ENCODE measurements at regions not wholly inside any gene's neighbourhood (a gene's known extent, or its start where the extent isn't known, plus 50 kb on each side); places are given as distances from the start of the nearest gene placed in this dataset.

DNA sequence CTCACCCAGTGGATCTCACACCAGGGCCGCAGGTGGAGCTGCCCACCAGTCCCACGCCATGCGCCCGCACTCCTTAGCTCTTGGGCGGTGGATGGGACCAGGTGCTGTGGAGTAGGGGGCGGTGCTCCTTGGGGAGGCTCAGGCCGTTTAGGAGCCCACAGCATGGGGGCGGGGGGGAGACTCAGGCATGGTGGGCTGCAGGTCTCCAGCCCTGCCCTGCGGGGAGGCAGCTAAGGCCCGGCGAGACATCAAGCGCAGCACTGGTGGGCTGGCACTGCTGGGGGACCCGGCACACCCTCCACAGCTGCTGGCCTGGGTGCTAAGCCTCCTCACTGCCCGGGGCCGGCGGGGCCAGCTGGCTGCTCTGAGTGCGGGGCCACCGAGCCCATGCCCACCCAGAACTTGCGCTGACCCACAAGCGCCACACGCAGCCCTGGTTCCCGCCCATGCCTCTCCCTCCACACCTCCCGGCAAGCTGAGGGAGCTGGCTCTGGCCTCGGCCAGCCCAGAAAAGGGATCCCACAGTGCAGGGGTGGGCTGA is 312.9 kb upstream of the GIMD1 start:
- DNase-seq (ENCODE audit: low read depth in 2 of 3, low spot score in 2 of 3), result no peak

DNA sequence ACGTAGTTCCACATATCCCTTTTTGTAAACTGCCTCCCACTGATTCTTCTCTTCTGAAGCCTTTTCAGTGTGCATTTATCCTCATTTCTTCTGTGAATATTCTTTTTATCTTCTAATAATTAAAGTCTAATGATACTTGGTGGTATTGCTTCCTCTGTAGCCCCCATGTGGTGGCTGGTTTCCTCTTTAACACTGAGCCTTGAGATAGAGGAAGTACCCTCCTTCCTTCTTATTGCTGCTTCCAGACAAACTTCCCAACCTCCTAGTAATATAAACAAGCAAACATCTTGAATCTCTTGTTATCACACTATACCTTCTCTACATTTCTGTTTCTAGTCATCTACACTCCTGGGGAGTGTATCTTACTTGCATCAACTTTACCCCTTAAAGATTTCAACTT is 310.5 kb upstream of the GIMD1 start:
- no peak for DNase-seq (ENCODE audit: low read depth in 2 of 3, low spot score in 2 of 3)

DNA sequence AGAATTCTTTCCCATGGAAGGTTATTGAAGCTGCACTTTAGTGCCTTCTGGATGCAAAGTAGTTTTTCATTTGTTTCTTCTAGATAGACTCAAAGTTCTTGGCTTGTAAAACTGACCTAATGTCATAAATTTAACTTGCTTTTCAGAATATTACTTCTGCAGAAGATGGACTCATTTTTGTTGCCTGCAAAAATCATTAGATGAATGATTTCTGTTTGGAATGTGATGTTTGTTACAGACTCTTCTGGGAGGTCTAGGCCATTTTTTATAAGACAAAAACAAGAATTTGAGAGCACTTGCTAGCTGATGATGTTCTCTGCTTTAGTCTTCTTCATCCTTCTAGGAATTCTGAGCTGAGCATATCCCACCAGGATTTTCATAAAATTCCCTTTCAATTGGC is 308.6 kb upstream of the GIMD1 start:
- DNase-seq (ENCODE audit: low read depth in 2 of 3, low spot score in 2 of 3), result no peak

DNA sequence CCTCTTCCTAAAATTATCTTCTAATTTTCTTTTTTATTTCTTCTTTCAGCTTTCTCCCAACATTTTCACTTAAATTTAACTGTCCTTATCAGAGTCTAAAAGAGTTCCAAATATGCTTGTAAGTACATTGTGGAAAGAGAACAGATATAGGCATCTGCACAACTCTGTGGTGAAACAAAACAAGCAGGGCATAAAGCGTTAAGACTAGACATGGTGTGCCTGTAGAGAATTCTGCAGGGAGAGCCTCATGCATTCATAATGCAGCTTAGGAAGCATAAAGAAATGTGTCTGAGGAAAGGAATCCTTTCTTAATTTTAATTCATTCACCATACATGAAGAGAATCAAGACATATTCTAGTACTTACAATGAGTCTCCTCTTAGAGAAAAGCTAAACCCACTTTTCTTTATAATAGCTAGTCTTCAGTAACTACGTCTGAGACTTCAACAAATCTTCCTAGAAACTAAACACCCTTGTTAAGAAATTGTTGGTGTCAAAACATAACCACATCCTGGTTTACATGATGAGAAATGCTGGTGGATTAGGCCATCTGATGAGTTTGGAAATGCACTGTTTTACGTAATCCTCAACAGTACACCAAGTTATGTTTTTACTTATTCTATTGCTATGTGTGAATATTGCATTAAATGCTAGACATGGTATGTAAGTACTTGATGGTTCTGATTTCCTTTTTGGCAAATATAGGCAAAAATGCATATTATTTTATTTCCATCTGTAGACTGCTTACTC is 307.8 kb upstream of the GIMD1 start:
- DNase-seq (ENCODE audit: low read depth in 2 of 3, low spot score in 2 of 3), result no peak

DNA sequence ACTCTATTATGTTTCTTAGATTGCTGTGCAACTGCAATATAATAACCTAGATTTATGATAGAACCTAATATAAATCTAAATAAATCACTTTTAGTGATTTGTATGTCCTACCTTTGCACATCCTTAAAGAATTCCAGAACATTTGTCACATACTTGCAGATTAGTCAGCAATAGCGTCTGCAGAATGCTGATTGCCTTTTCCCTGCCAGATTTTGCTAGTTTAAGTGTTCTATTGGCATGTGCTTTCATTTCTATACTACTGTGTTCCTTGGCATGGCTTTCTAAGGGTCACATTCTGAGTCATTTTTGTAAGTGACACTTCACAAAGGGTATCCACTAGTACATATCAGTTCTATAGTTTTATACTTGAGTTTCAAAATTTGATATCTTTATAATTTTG is 303.1 kb upstream of the GIMD1 start:
- no peak for DNase-seq (ENCODE audit: low read depth in 2 of 3, low spot score in 2 of 3)

DNA sequence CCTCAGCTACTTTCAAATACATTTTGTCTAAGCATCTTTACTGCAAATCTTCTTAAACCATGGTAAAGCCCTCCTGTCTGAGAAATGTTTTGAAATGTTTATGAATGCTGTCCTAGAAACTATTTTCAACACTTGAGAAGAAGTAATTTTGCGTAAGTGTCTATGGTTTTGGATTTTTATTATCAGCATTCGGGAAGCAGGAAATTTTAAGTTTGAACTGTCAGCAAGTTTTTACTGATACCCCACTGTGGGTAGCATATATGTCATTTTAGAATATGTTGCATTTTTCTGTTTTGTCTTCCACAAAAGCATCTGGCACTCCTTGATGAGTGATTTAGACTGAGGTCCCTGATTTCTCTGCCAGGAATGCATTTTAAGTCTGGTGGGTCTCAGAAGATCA is 302.4 kb upstream of the GIMD1 start:
- DNase-seq (ENCODE audit: low read depth in 2 of 3, low spot score in 2 of 3), result no peak

DNA sequence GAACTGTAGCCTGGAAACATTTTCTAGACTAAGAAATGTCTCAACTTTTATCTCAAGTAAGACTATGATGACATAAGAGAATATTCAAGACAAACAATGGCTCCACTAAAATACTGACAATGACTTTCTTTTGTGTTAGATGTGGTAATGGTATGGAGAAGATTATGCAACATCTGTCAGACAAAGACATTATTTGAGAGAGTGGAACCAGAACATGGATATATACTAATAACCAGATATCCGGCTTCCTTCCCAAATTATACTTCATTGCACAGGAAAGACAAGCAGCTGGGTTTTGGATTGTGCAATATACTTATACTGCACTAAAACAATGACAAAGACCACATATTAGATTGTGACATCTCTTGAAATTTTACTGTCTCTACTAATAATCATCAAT is 290.8 kb upstream of the GIMD1 start:
- no peak for DNase-seq (ENCODE audit: low read depth in 2 of 3, low spot score in 2 of 3)

DNA sequence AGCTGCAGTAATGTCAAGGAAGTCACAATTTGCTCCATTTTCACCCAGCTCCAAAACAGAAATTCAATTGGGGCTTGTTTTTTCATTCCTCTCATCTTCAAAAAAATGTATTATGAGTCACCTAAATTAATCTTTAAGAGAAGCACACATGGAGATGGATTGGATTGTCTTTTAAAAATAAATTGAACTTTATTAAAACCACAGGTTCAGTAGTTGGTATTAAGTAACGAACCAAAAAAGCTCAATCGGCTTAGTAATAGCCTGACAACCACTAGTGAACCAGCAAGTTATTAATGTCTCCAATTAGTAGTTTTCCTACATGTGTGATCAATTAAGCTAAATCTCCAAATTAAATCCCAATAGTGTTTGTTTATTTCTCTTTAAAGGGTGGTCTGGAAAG is 283.5 kb upstream of the GIMD1 start:
- DNase-seq (ENCODE audit: low read depth in 2 of 3, low spot score in 2 of 3), result no peak

DNA sequence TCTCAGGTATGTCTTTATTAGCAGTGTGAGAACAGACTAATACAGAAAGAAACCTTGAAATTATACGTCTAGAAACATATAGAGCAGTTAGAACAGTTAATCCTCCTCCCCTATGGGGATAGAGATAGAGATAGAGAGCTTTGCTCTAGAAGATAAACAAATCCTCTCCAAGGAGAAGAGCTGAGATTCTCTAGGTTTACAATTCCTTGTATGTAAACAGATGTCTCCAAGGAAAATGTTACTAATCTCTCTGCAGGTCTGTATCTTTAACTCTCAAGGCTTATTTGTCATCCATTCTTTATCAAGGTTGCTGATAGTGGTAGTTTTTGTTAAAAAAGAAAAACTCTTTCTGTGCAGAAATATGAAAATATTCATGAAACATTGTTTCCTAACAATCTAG is 282.1 kb upstream of the GIMD1 start:
- no peak for DNase-seq (ENCODE audit: low read depth in 2 of 3, low spot score in 2 of 3)

DNA sequence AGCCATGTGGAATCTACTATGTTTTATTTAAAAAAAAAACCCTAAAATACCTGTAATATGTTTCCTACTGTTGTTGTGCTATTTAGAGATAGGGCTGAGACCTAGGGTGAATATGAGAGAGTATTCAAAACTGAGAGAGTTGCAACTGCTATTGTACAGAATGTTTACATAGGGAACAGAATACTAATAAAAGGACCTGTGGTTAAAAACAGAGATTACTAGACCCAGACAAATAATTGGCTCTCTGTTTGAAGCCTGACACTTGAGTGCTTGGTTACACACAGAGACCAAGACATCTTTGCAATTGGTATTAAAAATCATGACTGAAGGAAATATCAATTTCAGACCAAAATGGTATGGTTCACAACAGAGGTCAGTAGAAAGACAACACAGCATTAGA is 278.9 kb upstream of the GIMD1 start:
- DNase-seq (ENCODE audit: low read depth in 2 of 3, low spot score in 2 of 3), result no peak

DNA sequence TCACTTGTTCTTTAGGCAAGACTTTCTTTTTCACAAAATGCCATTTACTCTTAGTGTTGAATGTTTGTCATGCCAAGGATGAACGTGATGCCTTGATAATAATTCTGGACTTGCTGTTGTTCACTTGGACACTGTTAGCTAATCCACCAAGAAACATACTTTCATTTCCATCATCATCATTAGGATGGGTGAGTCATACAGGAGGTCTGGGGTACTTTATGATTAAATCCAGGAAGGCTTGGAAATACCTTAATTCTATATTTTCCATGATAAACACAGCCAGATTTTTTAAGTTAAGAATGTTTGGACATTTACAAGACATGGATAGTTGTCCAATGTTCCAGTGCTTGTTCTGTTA is 260.7 kb upstream of the GIMD1 start:
- DNase-seq (ENCODE audit: low read depth in 2 of 3, low spot score in 2 of 3), result no peak

DNA sequence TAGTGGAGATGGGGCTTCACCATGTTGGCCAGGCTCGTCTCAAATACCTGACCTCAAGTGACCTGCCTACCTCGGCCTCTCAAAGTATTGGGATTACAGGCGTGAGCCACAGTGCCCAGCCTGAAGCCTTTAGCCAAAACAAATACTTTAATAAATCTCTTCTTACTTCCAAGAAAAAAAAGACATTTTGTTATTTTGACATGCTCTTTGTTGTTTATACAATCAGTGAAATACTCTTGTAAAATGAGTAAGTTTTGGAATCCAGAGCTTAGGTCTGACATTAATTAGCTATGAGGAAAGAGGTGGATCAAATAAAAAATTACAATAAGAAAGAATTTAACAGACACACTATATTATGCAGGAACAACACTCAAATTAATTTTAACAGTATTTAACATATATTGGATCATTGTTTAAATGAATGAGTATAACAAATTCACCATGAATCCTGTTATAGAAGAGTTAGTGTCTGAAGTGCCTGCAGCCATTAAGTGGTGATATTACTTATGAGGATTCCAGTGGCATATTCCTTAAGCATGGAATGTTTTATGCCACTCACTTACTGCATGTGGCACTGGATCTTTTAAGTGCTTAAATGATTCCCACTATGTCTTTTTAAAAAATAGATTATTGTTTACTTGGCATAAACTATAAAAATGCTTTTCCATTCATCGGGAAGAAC is 260.1 kb upstream of the GIMD1 start:
- no peak for DNase-seq (ENCODE audit: low read depth in 2 of 3, low spot score in 2 of 3)

DNA sequence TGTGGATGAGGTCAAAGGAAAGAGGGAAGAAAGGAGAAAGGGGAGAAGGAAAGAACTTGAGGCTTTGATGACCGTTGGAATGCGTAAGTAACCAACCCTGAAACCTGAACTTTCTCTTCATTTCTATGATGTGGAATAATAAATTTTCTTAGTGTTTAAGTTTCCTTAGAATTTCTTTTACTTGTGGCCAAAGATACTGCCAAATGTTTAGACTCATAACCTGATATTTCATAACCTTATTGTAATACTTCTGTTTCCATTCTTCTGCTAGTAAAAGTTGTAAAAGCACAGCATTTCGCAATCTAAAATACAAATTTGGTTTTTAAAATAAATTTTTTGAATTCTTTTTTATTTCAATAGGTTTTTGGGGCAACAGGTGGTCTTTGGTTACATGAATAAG is 258.5 kb upstream of the GIMD1 start:
- no peak for DNase-seq (ENCODE audit: low read depth in 2 of 3, low spot score in 2 of 3)

DNA sequence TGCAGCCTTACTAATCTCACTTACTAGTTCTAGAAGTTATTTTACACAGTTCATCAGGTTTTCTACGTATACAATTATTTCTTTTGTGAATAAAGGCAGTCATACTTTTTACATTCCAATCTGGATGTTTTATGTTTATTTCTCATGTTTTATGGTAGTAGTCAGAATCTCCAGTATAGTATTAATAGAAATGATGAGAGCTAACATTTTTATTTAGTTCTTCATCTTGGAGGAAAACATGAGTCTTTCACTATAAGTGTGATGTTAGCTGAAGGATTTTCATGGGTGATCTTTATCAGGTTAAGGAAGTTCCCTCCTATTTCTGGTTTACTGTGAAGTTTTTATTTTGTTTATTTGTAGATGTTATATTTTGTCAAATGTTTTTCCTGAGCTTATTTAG is 256.1 kb upstream of the GIMD1 start:
- DNase-seq (ENCODE audit: low read depth in 2 of 3, low spot score in 2 of 3), result no peak

DNA sequence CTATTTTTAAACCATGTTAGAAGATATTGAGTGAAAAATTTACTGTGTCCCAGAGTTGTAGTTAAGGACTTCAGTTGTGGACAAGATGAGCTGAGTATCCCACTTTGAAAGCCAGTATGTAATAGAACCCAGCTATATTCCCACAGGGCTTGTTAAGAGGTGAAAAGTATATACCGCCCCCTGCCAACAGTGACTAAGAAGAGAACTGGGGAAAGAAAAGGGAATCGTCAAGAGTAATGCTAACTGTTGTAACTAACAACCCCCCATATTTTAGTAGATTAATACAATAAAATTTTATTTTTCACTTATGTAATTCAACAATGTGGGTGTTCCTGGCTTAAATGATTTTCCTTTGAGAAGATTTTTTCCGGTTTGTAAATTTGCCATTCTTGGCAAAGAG is 250.4 kb upstream of the GIMD1 start:
- DNase-seq (ENCODE audit: low read depth in 2 of 3, low spot score in 2 of 3), result no peak

DNA sequence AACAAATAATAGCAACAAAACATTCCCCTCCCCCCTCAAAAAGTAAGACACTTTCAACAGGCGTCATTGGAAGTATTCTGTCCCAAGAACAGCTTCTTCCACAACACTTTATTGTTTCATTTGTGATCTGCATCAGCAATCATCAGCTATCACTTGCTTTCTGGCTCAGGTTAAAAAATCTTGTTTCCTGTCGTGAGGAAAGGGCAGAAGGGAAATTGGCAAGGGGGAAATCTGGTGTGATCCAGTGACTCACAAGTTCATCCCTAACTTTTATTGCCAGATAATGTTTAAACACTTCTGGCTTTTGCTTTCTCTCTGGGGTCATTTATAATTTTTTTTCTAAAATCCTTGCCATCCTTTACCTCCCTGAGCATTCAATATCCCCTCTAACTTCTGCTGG is 247.4 kb upstream of the GIMD1 start:
- DNase-seq (ENCODE audit: low read depth in 2 of 3, low spot score in 2 of 3), result no peak

DNA sequence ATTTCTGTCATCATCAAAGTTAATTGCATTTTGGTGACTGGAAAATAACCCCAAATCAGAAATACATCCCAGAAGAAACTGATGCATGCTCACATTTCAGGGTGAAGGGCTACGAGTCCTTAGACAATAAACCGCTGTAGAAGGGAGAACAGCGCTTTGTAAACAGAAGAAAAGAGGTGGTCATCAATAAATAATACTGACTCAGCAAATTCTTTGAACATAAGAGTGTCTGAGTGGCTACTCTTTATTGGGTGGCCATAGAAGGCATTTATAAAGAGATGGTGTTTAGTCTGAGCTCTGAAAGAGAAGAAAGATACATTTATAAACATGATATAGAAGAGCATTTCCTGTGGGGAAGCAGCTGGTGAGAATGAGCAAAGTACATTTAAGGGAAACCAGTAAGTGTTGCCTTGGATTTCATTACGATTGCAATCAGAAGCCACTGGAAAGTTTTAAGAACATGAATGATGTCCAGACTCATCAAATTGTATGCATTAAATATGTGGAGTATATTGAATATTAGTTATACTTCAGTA is 246.9 kb upstream of the GIMD1 start:
- DNase-seq (ENCODE audit: low read depth in 2 of 3, low spot score in 2 of 3), result no peak

DNA sequence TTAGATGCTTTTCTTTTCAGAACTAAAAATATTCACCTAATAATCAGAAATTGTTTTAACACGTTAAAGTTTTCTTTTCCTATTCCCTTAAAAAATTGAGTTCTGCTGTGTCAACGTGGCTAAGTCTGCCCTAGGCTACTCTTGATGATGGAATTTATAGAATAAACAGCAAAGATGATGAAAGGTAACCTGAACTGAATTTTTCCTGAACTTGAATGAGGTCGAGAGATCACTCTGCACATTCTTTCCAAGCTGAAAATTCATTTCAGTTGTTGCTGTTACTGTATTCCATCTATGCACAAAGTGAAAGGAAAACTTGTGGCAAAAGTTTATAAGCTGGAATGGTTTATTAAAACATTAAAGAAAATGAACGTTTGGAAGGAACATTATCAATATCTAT is 245.9 kb upstream of the GIMD1 start:
- DNase-seq (ENCODE audit: low read depth in 2 of 3, low spot score in 2 of 3), result no peak

DNA sequence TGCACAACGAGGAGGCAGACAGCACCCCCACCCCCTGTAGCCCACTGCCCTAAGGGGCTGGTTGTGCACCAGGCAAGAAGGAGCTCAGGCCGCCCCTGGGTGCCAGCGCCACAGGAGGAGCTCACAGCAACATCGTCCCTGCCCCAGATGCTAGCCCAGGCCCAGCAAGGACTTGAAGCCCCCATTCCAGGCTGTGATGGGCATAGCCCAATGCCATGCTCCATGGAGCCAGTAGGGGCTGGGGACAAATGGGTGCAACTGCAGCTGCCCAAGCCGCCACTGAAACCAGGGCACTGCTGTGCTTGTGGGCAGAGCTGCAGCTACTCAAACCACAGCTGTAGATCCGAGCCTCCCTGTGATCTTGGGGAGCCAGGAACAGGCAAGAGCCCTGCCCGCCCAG is 241.3 kb upstream of the GIMD1 start:
- no peak for DNase-seq (ENCODE audit: low read depth in 2 of 3, low spot score in 2 of 3)

DNA sequence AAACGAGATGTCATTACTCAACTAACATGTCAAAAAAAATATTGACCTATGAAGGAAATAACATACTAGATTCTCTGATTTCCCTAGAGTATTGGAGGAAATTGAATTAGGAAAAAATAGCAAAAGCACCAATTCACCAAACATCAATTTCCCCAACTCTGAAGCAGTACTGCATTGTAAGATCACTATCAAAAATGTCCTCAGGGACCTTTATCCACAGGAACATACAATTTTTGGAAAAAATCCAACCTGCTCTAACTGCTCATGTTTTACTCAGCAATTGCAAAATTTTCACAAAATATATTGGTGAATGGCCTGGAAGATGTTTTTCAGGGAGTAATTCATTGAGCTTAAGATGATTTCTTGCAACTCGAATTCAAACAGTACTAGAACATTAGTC is 239.0 kb upstream of the GIMD1 start:
- DNase-seq (ENCODE audit: low read depth in 2 of 3, low spot score in 2 of 3), result no peak

DNA sequence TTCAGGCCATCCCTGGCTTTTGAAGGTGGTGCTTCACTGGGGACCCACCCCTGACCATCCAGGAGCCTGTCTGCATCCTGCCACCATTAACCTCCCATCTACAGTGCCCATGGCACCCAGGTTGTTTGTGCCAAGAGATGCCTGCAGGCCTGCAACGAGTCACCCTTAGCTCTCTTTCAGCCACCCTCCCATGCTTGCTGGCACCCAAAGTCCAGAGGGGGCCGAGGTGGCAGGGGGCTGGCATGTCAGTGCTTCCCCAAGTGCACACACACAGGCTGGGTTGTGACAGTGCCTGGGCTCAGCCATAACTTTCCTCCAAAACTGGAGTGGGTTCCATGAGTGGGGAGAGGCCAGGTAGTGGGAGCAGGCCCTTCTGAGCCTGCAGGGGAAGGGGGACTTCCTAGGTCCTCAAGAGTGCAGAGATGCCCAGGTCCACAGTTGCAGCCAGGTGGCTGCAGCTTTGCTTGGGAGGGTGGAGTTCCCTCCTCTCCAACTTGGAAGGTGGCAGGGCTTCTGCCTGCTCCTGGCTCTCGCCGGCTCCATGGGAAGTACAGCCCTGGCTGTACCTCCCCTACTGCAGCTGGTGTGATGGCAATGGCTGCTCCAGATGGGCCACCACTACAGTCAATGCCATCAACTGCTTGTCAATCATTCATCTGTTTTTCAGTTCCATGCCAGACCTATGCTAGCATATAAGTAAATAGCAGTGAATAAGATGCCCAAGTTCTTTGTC is 235.9 kb upstream of the GIMD1 start:
- no peak for DNase-seq (ENCODE audit: low read depth in 2 of 3, low spot score in 2 of 3)

DNA sequence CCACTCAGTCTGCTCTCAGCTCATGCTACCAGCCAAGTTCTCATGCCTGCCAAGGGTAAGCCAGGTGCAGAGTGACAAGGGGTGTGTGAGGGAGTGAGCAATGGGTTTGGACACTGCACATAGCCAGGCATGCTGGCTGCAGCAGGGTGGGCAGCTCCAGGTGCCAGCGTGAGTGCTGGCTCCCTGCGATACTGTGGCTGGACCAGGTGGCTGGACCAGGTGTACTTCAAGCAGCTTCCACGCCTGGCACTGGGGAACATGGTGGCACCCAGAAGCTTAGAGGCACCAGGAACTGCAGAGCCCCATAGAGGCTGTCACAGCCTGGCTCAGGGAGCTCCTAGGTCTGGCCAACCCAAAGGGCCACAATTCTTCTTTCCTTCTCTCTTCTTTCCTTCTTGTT is 234.9 kb upstream of the GIMD1 start:
- DNase-seq (ENCODE audit: low read depth in 2 of 3, low spot score in 2 of 3), result no peak

Data from activated CD8-positive, alpha-beta memory T cell treated with anti-CD3 and anti-CD28 coated beads for 48 hours (primary cell).